22Rv1 (cell line): ENCODE measurements at regions not wholly inside any gene's neighbourhood (a gene's known extent, or its start where the extent isn't known, plus 50 kb on each side); places are given as distances from the start of the nearest gene placed in this dataset.

Experiments used
- ZFX ChIP-seq: fragments of 450-650 bp; IDR thresholded peaks from 2 replicates; pipeline ENCODE4 v1.6.1; 2017; ENCODE audit warnings: antibody characterized with exemption, borderline replicate concordance
- TF ChIP-seq, protein P1 (sequence below): fragments of 450-650 bp; IDR thresholded peaks from 2 replicates; pipeline ENCODE4 v1.5.1; 2017; ENCODE audit warnings: mild to moderate bottlenecking

GRCh38 chr4:112947616-112948015 is 101.8 kb upstream of the ANK2 start:
- TF ChIP-seq, protein P1, sequence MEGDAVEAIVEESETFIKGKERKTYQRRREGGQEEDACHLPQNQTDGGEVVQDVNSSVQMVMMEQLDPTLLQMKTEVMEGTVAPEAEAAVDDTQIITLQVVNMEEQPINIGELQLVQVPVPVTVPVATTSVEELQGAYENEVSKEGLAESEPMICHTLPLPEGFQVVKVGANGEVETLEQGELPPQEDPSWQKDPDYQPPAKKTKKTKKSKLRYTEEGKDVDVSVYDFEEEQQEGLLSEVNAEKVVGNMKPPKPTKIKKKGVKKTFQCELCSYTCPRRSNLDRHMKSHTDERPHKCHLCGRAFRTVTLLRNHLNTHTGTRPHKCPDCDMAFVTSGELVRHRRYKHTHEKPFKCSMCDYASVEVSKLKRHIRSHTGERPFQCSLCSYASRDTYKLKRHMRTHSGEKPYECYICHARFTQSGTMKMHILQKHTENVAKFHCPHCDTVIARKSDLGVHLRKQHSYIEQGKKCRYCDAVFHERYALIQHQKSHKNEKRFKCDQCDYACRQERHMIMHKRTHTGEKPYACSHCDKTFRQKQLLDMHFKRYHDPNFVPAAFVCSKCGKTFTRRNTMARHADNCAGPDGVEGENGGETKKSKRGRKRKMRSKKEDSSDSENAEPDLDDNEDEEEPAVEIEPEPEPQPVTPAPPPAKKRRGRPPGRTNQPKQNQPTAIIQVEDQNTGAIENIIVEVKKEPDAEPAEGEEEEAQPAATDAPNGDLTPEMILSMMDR: no peak
- TF ChIP-seq ZFX: no peak
